ENCODE measurements at regions not wholly inside any gene's neighbourhood (a gene's known extent, or its start where the extent isn't known, plus 50 kb on each side); places are given as distances from the start of the nearest gene placed in this dataset.
"Not testable (repeated sequence)": the region's sequence is repeated elsewhere in the genome, so short reads cannot be mapped to it uniquely, and the experiment has no call there.

DNA sequence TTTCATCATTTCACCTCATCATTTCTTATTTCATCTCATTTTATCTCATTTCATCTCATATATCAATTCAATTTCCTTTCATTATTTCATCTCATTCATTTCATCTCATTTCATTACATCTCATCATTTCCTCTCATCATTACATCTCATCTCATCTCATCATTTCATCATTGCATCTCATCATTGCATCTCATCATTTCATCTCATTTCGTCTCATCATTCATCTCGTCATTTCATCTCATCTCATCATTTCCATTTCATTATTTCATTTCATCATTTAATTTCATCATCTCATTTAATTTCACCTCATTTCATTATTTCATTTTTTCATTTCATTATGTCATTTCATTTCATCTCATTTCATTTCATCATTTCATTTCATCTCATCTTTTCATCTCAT is 168.5 kb upstream of the FAM72C start:
- H3K27ac Mint-ChIP-seq (ENCODE audit: low read depth, unreplicated experiment); DNase-seq (ENCODE audit: unreplicated experiment); POLR2A ChIA-PET; H3K36me3 Mint-ChIP-seq (ENCODE audit: insufficient read depth, unreplicated experiment); H3K4me3 Mint-ChIP-seq (ENCODE audit: unreplicated experiment); CTCF ChIA-PET; H3K4me1 Mint-ChIP-seq (ENCODE audit: insufficient read depth, unreplicated experiment); BruUV-seq (replicated peaks); intact Hi-C loops (cut with micrococcal nuclease): not testable (repeated sequence)
- Mint-ChIP-seq H3K9me3 (ENCODE audit: unreplicated experiment) (peaks cover 17% of the 10 kb centered on the region), H3K27me3 (ENCODE audit: insufficient read depth, unreplicated experiment) (peaks cover 25% of the 10 kb centered on the region)

DNA sequence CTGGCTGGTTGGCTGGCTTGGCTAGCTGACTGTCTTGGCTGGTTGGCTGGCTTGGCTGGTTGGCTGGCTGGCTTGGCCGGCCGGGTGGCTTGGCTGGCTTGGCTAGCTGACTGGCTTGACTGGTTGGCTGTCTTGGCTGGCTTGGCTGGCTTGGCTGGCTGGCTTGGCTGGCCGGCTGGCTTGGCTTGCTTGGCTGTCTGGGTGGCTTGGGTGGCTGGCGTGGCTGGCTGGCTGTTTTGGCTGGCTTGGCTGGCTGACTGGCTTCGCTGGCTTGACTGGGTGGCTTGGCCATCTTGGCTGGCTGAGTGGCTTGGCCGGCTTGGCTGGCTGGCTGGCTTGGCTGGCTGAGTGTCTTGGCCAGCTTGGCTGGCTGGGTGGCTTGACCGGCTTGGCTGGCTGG is 133.2 kb upstream of the FAM72C start:
- H3K27ac Mint-ChIP-seq (ENCODE audit: low read depth, unreplicated experiment); BruUV-seq (replicated peaks); H3K4me1 Mint-ChIP-seq (ENCODE audit: insufficient read depth, unreplicated experiment); H3K27me3 Mint-ChIP-seq (ENCODE audit: insufficient read depth, unreplicated experiment); CTCF ChIA-PET; DNase-seq (ENCODE audit: unreplicated experiment); H3K9me3 Mint-ChIP-seq (ENCODE audit: unreplicated experiment); H3K36me3 Mint-ChIP-seq (ENCODE audit: insufficient read depth, unreplicated experiment); intact Hi-C loops (cut with micrococcal nuclease); POLR2A ChIA-PET; H3K4me3 Mint-ChIP-seq (ENCODE audit: unreplicated experiment): not testable (repeated sequence)

- BruUV-seq (replicated peaks); H3K4me1 Mint-ChIP-seq (ENCODE audit: insufficient read depth, unreplicated experiment); H3K27ac Mint-ChIP-seq (ENCODE audit: low read depth, unreplicated experiment); intact Hi-C loops (cut with micrococcal nuclease); POLR2A ChIA-PET; H3K4me3 Mint-ChIP-seq (ENCODE audit: unreplicated experiment); CTCF ChIA-PET; H3K36me3 Mint-ChIP-seq (ENCODE audit: insufficient read depth, unreplicated experiment); H3K27me3 Mint-ChIP-seq (ENCODE audit: insufficient read depth, unreplicated experiment); H3K9me3 Mint-ChIP-seq (ENCODE audit: unreplicated experiment): not testable (repeated sequence)
- peak; percentile 18 for DNase-seq (ENCODE audit: unreplicated experiment)
These were observed 132.4 kb upstream of the FAM72C start for GRCh38 chr1:144104000-144104677.

GRCh38 chr1:144103156-144103880 is 131.5 kb upstream of the FAM72C start:
- H3K9me3 Mint-ChIP-seq (ENCODE audit: unreplicated experiment); H3K4me3 Mint-ChIP-seq (ENCODE audit: unreplicated experiment); H3K36me3 Mint-ChIP-seq (ENCODE audit: insufficient read depth, unreplicated experiment); CTCF ChIA-PET; POLR2A ChIA-PET; H3K4me1 Mint-ChIP-seq (ENCODE audit: insufficient read depth, unreplicated experiment); BruUV-seq (replicated peaks); H3K27me3 Mint-ChIP-seq (ENCODE audit: insufficient read depth, unreplicated experiment); H3K27ac Mint-ChIP-seq (ENCODE audit: low read depth, unreplicated experiment); intact Hi-C loops (cut with micrococcal nuclease): not testable (repeated sequence)
- peak; percentile 4 for DNase-seq (ENCODE audit: unreplicated experiment)

DNA sequence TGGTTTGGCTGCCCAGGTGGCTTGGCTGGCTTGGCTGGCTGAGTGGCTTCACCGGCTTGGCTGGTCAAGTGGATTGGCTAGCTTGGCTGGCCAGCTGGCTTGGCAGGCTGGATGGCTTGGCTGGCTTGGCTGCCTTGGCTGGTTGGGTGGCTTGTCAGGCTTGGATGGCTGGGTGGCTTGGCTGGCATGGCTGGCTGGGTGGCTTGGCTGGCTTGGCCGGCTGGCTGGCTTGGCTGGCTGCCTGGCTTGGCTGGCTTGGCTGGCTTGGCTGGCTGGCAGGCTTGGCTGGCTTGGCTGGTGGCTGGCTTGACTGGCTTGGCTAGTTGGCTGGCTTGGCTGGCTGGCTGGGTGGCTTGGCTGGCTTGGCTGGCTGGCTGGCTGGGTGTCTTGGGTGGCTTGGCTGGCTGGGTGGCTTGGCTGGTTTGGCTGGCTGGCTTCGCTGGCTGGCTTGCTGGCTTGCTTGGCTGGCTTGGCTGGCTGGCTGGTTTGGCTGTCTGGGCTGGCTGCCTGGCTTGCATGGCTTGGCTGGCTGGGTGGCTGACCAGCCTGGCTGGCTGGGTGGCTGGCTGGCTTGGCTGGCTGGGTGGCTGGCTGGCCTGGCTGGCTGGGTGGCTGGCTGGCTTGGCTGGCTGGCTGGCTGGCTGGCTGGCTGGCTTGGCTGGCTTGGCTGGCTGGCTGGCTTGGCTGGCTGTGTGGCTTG is 130.4 kb upstream of the FAM72C start:
- intact Hi-C loops (cut with micrococcal nuclease); H3K27ac Mint-ChIP-seq (ENCODE audit: low read depth, unreplicated experiment); CTCF ChIA-PET; H3K4me1 Mint-ChIP-seq (ENCODE audit: insufficient read depth, unreplicated experiment); H3K4me3 Mint-ChIP-seq (ENCODE audit: unreplicated experiment); POLR2A ChIA-PET; H3K9me3 Mint-ChIP-seq (ENCODE audit: unreplicated experiment); BruUV-seq (replicated peaks); DNase-seq (ENCODE audit: unreplicated experiment); H3K27me3 Mint-ChIP-seq (ENCODE audit: insufficient read depth, unreplicated experiment); H3K36me3 Mint-ChIP-seq (ENCODE audit: insufficient read depth, unreplicated experiment): not testable (repeated sequence)

GRCh38 chr1:144101397-144102045 is 129.7 kb upstream of the FAM72C start:
- DNase-seq (ENCODE audit: unreplicated experiment), result peak; percentile 32
- H3K4me1 Mint-ChIP-seq (ENCODE audit: insufficient read depth, unreplicated experiment), result no peaks in the 10 kb centered on the region
- TF ChIP-seq CTCF (IDR thresholded peaks at IDR 0.05; ENCODE audit: unreplicated experiment), result no peak
- no TSS peak for BruUV-seq (replicated peaks)
- ChIA-PET CTCF (interaction anchor here (0.6 kb wide), 1 partner anchor 408 kb away, joined by 4 read pairs; no protein-coding TSS in a partner anchor), POLR2A (no interaction called here)
- H3K27me3 Mint-ChIP-seq (ENCODE audit: insufficient read depth, unreplicated experiment), result no peaks in the 10 kb centered on the region
- intact Hi-C loops (cut with micrococcal nuclease), result no loop called here
- no peak overlapping the region for H3K4me3 Mint-ChIP-seq (ENCODE audit: unreplicated experiment)
- H3K27ac Mint-ChIP-seq (ENCODE audit: low read depth, unreplicated experiment), result no peak overlapping the region
- H3K9me3 Mint-ChIP-seq (ENCODE audit: unreplicated experiment), result no peaks in the 10 kb centered on the region
- no peaks in the 10 kb centered on the region for H3K36me3 Mint-ChIP-seq (ENCODE audit: insufficient read depth, unreplicated experiment)

GRCh38 chr1:144077167-144077841 is 105.5 kb upstream of the FAM72C start:
- intact Hi-C loops (cut with micrococcal nuclease); CTCF ChIA-PET; H3K27me3 Mint-ChIP-seq (ENCODE audit: insufficient read depth, unreplicated experiment); POLR2A ChIA-PET; BruUV-seq (replicated peaks); H3K27ac Mint-ChIP-seq (ENCODE audit: low read depth, unreplicated experiment); H3K36me3 Mint-ChIP-seq (ENCODE audit: insufficient read depth, unreplicated experiment); H3K9me3 Mint-ChIP-seq (ENCODE audit: unreplicated experiment); H3K4me1 Mint-ChIP-seq (ENCODE audit: insufficient read depth, unreplicated experiment): not testable (repeated sequence)
- H3K4me3 Mint-ChIP-seq (ENCODE audit: unreplicated experiment), result peak overlapping the region; percentile 70
- DNase-seq (ENCODE audit: unreplicated experiment), result peak; percentile 18

GRCh38 chr1:144076646-144077045 is 104.9 kb upstream of the FAM72C start:
- DNase-seq (ENCODE audit: unreplicated experiment), result peak; percentile 0
- H3K27me3 Mint-ChIP-seq (ENCODE audit: insufficient read depth, unreplicated experiment); BruUV-seq (replicated peaks); H3K4me1 Mint-ChIP-seq (ENCODE audit: insufficient read depth, unreplicated experiment); intact Hi-C loops (cut with micrococcal nuclease); H3K36me3 Mint-ChIP-seq (ENCODE audit: insufficient read depth, unreplicated experiment); CTCF ChIA-PET; H3K9me3 Mint-ChIP-seq (ENCODE audit: unreplicated experiment); H3K27ac Mint-ChIP-seq (ENCODE audit: low read depth, unreplicated experiment); POLR2A ChIA-PET: not testable (repeated sequence)
- peak overlapping the region; percentile 70 for H3K4me3 Mint-ChIP-seq (ENCODE audit: unreplicated experiment)

Measured in MCF 10A (cell line).